Activated T-helper 17 cell treated with anti-CD3 and anti-CD28 coated beads, Interleukin-2, amount 50 U/mL, for 72 hours (primary cell): ENCODE measurements at regions not wholly inside any gene's neighbourhood (a gene's known extent, or its start where the extent isn't known, plus 50 kb on each side); places are given as distances from the start of the nearest gene placed in this dataset.

ENCODE experiments used
- ATAC-seq: fragments of 150-1000 bp; cut with Tn5 transposase; replicated peaks from 2 replicates; pipeline ENCODE4 v1.10.0; 2021; ENCODE audit warnings: mild to moderate bottlenecking, moderate library complexity
- H3K27ac Mint-ChIP-seq: one replicate; pipeline ENCODE4 v1.8.0; 2022; ENCODE audit warnings: mixed read lengths
- H3K27me3 Mint-ChIP-seq: one replicate; pipeline ENCODE4 v1.8.0; 2022; ENCODE audit warnings: mixed read lengths
- H3K36me3 Mint-ChIP-seq: one replicate; pipeline ENCODE4 v1.8.0; 2022; ENCODE audit warnings: low read depth, mild to moderate bottlenecking, mixed read lengths
- H3K4me1 Mint-ChIP-seq: one replicate; pipeline ENCODE4 v1.8.0; 2022; ENCODE audit warnings: mixed read lengths
- H3K4me3 Mint-ChIP-seq: one replicate; pipeline ENCODE4 v1.8.0; 2022; ENCODE audit warnings: mild to moderate bottlenecking, mixed read lengths
- H3K9me3 Mint-ChIP-seq: one replicate; pipeline ENCODE4 v1.8.0; 2022; ENCODE audit warnings: mixed read lengths

- Mint-ChIP-seq H3K4me1 (no peaks in the 10 kb centered on the region), H3K4me3 (no peak overlapping the region), H3K36me3 (no peaks in the 10 kb centered on the region), H3K9me3 (peaks cover 5% of the 10 kb centered on the region), H3K27ac (no peak overlapping the region), H3K27me3 (peaks cover 3% of the 10 kb centered on the region)
- ATAC-seq: no peak
Measured at GRCh38 chr1:70899735-70900134, 147.9 kb downstream of the PTGER3 start.

DNA sequence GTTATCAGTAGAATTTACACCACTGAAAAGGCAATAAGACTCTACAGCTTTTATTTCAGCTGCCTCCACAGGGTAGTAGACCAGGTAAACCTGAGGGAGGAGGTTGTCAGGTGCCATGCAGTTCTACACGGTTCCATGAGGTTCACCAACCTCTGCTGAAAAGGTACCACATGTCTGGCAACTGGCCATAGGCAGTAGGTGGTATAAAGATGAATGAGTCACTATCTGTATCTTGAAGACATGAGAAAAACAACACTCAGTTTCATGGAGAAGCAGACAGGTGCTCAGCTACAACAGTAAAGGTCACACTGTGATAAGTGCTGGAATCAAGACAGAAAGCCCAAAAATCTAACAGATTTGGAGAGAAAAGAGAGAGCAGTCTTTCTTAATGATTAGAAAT is 145.4 kb downstream of the PTGER3 start:
- Mint-ChIP-seq H3K27ac (no peak overlapping the region), H3K9me3 (peaks cover 5% of the 10 kb centered on the region), H3K4me1 (no peaks in the 10 kb centered on the region), H3K36me3 (no peaks in the 10 kb centered on the region), H3K4me3 (no peak overlapping the region), H3K27me3 (peaks cover 3% of the 10 kb centered on the region)
- no peak for ATAC-seq

DNA sequence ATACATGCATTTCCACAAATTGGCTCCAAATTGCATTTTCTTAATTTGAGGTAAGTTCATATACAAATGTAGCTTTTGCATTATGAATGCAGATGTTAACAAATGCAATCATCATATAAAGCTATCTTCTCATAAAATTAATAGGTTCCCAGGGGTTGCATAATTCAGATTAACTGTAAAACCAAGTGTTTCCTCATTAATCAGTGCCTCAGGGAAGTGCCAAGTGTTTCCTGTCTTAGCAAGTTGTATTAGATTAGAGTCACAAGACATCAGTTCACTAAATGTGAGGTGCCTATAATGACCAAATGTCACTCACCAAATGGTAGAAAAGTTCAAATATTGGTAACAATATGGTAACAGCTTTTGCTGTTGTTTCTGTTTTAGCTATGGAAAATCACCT is 140.8 kb downstream of the PTGER3 start:
- Mint-ChIP-seq H3K4me3 (no peak overlapping the region), H3K27ac (no peak overlapping the region), H3K4me1 (no peaks in the 10 kb centered on the region), H3K36me3 (no peaks in the 10 kb centered on the region), H3K27me3 (no peaks in the 10 kb centered on the region), H3K9me3 (peaks cover 5% of the 10 kb centered on the region)
- no peak for ATAC-seq

- no peaks in the 10 kb centered on the region for H3K4me1 Mint-ChIP-seq
- peaks cover 3% of the 10 kb centered on the region for H3K27me3 Mint-ChIP-seq
- H3K9me3 Mint-ChIP-seq: peaks cover 5% of the 10 kb centered on the region
- no peaks in the 10 kb centered on the region for H3K36me3 Mint-ChIP-seq
- ATAC-seq: no peak
- no peak overlapping the region for H3K4me3 Mint-ChIP-seq
- H3K27ac Mint-ChIP-seq: no peak overlapping the region
Measured at GRCh38 chr1:70907563-70908310, 139.9 kb downstream of the PTGER3 start.

DNA sequence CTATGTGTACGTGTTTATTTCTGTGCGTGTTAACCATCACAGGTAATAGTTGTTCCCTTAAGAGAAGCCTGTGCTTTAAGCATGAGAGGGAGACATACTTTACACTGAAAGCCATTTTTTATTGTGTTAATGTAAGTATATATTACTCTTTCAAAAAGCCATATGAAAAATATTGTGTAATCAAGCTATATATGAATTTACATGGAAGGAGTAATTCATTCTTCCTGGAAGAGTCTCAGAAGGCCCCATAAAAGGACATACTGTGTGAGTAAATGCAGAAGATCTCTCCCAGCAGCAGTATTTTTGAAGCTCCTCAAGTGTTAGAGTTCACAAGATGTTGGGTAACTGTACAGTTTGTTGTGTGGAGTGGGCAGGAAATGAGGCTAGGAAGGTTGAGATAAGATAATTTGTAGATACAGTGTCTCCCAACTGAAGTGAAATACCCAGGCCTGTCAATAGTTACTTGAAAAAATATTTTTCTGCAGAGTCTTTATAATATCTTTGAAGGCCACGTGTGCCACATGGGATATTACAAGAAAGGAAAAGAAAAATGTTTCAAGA is 138.3 kb downstream of the PTGER3 start:
- H3K36me3 Mint-ChIP-seq: no peaks in the 10 kb centered on the region
- H3K4me3 Mint-ChIP-seq: no peak overlapping the region
- peaks cover 3% of the 10 kb centered on the region for H3K27me3 Mint-ChIP-seq
- H3K9me3 Mint-ChIP-seq: peaks cover under 1% of the 10 kb centered on the region
- H3K27ac Mint-ChIP-seq: no peak overlapping the region
- ATAC-seq: no peak
- no peaks in the 10 kb centered on the region for H3K4me1 Mint-ChIP-seq

DNA sequence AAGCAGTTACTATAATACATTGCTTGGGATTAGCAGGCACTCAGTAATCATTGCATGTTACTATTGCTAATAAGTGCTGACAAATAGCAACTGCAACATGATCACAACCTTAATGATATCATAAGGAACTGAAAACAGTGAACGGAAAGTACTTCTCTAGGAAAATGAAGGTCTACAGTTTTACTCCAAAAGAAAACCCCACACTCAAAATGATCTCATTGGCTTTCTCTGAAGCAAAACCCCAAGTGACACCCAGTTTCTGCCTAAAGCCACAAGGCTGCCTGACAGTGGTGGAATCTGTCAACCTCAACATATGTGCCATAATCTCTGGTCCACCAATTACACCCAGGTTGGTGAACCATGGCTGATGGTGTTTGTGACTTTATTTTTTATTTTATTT is 137.6 kb downstream of the PTGER3 start:
- Mint-ChIP-seq H3K4me1 (no peaks in the 10 kb centered on the region), H3K9me3 (no peaks in the 10 kb centered on the region), H3K36me3 (no peaks in the 10 kb centered on the region), H3K4me3 (no peak overlapping the region), H3K27ac (no peak overlapping the region), H3K27me3 (peaks cover 3% of the 10 kb centered on the region)
- no peak for ATAC-seq

DNA sequence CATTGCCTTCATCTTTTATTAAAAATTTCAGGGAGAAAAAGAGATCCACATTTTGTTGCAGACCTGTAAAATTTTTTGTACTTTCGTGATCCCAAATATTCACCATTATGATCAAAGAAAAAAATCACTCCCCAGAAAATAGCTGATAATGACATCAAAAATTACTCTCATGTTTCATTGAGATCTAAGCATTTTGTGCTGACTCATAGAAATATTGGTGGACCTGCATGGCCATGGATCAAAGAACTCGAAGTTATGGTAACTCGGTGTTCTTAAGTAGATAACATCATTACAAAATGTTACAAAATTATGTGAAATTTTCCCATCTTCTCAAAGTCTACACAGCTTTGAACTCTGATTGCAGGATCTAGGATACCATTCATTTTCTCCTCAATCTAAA is 135.8 kb downstream of the PTGER3 start:
- H3K27ac Mint-ChIP-seq: no peak overlapping the region
- H3K4me1 Mint-ChIP-seq: no peaks in the 10 kb centered on the region
- H3K27me3 Mint-ChIP-seq: peaks cover 3% of the 10 kb centered on the region
- H3K4me3 Mint-ChIP-seq: no peak overlapping the region
- H3K36me3 Mint-ChIP-seq: no peaks in the 10 kb centered on the region
- no peak for ATAC-seq
- no peaks in the 10 kb centered on the region for H3K9me3 Mint-ChIP-seq

DNA sequence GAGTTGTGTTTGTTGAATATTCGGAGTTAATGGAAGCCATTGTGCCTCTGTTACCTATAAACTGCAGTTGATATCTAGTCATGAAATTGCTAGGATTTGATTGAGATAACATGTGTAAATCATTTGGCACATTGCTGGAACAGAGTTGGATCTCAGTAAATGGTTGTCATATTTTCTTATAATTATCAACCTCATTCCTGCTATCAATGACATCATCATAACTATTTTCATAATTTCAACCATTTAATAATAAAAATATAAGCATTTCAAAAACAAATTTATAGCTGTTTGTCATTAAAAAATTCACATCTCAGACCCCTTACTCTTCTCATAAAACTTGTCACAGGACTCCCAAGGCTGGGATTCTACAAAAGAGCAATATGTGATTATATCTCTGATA is 133.4 kb downstream of the PTGER3 start:
- H3K36me3 Mint-ChIP-seq: no peaks in the 10 kb centered on the region
- H3K27ac Mint-ChIP-seq: no peak overlapping the region
- no peak for ATAC-seq
- no peak overlapping the region for H3K4me3 Mint-ChIP-seq
- H3K4me1 Mint-ChIP-seq: no peaks in the 10 kb centered on the region
- no peaks in the 10 kb centered on the region for H3K9me3 Mint-ChIP-seq
- peaks cover 3% of the 10 kb centered on the region for H3K27me3 Mint-ChIP-seq

DNA sequence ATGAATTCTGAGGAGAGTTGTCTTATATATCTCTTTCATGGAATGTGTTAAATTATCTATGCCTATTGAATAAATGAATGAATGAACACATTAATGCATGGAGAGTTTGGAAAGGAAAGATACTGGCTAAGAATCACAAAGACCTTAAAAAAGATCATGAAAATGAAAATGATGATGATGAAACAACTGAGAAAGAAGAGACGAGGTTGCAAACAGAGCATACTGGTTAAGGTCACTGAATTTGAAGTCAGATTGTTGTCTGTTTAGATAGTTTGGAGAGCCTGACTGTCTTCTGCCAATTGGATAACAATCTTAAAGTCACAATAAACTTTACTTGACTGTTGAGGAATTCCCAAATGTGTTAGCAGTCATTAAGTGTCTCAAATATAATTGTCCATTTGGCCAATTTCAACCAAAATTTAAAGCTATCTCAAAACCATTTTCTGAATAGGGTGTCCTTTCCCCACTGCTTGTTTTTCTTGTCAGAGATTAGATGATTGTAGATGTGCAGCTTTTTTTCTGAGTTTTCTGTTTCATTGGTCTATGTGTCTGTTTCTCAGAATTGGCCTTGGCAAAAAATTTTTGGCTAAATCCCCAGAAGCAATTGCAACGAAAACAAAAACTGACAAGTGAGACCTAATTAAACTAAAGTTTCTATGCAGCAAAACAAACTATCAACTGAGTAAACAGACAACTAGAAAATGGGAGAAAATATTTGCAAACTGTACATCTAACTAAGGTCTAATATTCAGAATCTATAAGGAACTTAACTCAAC is 132.2 kb downstream of the PTGER3 start:
- ATAC-seq: no peak
- Mint-ChIP-seq H3K27me3 (peaks cover 3% of the 10 kb centered on the region), H3K4me3 (no peak overlapping the region), H3K36me3 (no peaks in the 10 kb centered on the region), H3K9me3 (no peaks in the 10 kb centered on the region), H3K27ac (no peak overlapping the region), H3K4me1 (no peaks in the 10 kb centered on the region)

- H3K27ac Mint-ChIP-seq: no peak overlapping the region
- no peak overlapping the region for H3K4me3 Mint-ChIP-seq
- H3K36me3 Mint-ChIP-seq: no peaks in the 10 kb centered on the region
- H3K4me1 Mint-ChIP-seq: no peaks in the 10 kb centered on the region
- no peaks in the 10 kb centered on the region for H3K9me3 Mint-ChIP-seq
- H3K27me3 Mint-ChIP-seq: peaks cover 3% of the 10 kb centered on the region
- no peak for ATAC-seq
Measured at GRCh38 chr1:70916034-70916427, 131.6 kb downstream of the PTGER3 start.

- Mint-ChIP-seq H3K9me3 (peaks cover 10% of the 10 kb centered on the region), H3K4me1 (no peaks in the 10 kb centered on the region), H3K36me3 (no peaks in the 10 kb centered on the region), H3K27ac (no peak overlapping the region), H3K27me3 (no peaks in the 10 kb centered on the region), H3K4me3 (no peak overlapping the region)
- no peak for ATAC-seq
Measured at GRCh38 chr1:70919706-70920323, 127.8 kb downstream of the PTGER3 start.
